Neural progenitor cell (in vitro differentiated cells): ENCODE measurements at regions not wholly inside any gene's neighbourhood (a gene's known extent, or its start where the extent isn't known, plus 50 kb on each side); places are given as distances from the start of the nearest gene placed in this dataset.

Experiments used
- EZH2 ChIP-seq: fragments of 200-600 bp; sonication (generic); IDR thresholded peaks from 2 replicates; pipeline ENCODE4 v1.6.1; 2017; ENCODE audit warnings: antibody characterized with exemption, mild to moderate bottlenecking, moderate library complexity
- EZH2phosphoT487 ChIP-seq: fragments of 200-600 bp; sonication (generic); IDR thresholded peaks from 2 replicates; pipeline ENCODE4 v1.6.1; 2017; ENCODE audit warnings: antibody characterized with exemption
- TF ChIP-seq, protein P1 (sequence below): fragments of 200-600 bp; sonication (generic); IDR thresholded peaks from 2 replicates; pipeline ENCODE4 v1.5.1; 2017; ENCODE audit warnings: antibody characterized with exemption, mild to moderate bottlenecking

DNA sequence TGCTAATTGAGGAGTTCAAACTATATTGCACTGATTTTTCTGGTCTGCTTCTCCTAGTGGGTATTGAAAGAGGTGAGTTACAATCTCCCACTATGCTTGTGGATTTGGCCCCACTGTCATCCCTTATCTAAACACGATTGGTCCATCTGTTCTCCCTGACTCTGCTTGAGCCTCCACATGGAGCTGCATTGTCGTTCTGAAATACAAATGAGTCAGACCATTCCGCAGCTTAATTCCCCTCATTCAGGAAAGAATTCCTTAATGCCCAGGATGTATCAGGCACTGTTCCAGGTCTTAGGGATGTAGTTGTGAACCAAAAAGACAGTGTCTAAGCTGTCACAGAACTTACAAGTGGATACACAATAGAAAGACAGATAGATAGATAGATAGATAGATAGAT lies 461.9 kb downstream of the QKI start:
- TF ChIP-seq, protein P1, sequence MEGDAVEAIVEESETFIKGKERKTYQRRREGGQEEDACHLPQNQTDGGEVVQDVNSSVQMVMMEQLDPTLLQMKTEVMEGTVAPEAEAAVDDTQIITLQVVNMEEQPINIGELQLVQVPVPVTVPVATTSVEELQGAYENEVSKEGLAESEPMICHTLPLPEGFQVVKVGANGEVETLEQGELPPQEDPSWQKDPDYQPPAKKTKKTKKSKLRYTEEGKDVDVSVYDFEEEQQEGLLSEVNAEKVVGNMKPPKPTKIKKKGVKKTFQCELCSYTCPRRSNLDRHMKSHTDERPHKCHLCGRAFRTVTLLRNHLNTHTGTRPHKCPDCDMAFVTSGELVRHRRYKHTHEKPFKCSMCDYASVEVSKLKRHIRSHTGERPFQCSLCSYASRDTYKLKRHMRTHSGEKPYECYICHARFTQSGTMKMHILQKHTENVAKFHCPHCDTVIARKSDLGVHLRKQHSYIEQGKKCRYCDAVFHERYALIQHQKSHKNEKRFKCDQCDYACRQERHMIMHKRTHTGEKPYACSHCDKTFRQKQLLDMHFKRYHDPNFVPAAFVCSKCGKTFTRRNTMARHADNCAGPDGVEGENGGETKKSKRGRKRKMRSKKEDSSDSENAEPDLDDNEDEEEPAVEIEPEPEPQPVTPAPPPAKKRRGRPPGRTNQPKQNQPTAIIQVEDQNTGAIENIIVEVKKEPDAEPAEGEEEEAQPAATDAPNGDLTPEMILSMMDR: no peak
- TF ChIP-seq EZH2phosphoT487 (no peak), EZH2 (no peak)
